SK-N-SH treated with all-trans-retinoic acid at 6 μM for 48 hours (cell line): ENCODE measurements at regions not wholly inside any gene's neighbourhood (a gene's known extent, or its start where the extent isn't known, plus 50 kb on each side); places are given as distances from the start of the nearest gene placed in this dataset.

Source experiments
- ATAC-seq: fragments of 200-7000 bp; cut with Tn5 transposase; 3 replicates; pipeline ENCODE4 v1.9.1; 2020; ENCODE audit warnings: mild to moderate bottlenecking, moderate library complexity
- CSDC2 ChIP-seq: fragments of 250-450 bp; sonication (Bioruptor Pico); IDR thresholded peaks from 2 replicates; pipeline ENCODE4 v1.5.0; 2020; ENCODE audit warnings: mild to moderate bottlenecking, moderate library complexity
- GLIS3 ChIP-seq: fragments of 250-450 bp; sonication (Bioruptor Pico); IDR thresholded peaks from 2 replicates; pipeline ENCODE4 v1.5.0; 2020; ENCODE audit warnings: mild to moderate bottlenecking, moderate library complexity
- ISL1 ChIP-seq: fragments of 250-450 bp; sonication (Bioruptor Pico); IDR thresholded peaks from 2 replicates; pipeline ENCODE4 v2.1.2; 2022; ENCODE audit warnings: mild to moderate bottlenecking, moderate library complexity
- OSR1 ChIP-seq: fragments of 250-450 bp; sonication (Bioruptor Pico); IDR thresholded peaks from 2 replicates; pipeline ENCODE4 v1.8.0; 2022; ENCODE audit warnings: moderate library complexity, mild to moderate bottlenecking, inconsistent platforms
- PATZ1 ChIP-seq: fragments of 250-450 bp; sonication (Bioruptor Pico); IDR thresholded peaks from 2 replicates; pipeline ENCODE4 v1.8.0; 2020; ENCODE audit warnings: mild to moderate bottlenecking, moderate library complexity, borderline replicate concordance
- POU6F1 ChIP-seq: fragments of 250-450 bp; sonication (Bioruptor Pico); IDR thresholded peaks from 2 replicates; pipeline ENCODE4 v1.8.0; 2021; ENCODE audit warnings: low read depth, mild to moderate bottlenecking, moderate library complexity, borderline replicate concordance
- RARB ChIP-seq: fragments of 250-450 bp; sonication (Bioruptor Pico); IDR thresholded peaks from 2 replicates; pipeline ENCODE4 v1.8.0; 2021; ENCODE audit warnings: mild to moderate bottlenecking, moderate library complexity
- SNAI2 ChIP-seq: fragments of 250-450 bp; sonication (Bioruptor Pico); IDR thresholded peaks from 2 replicates; pipeline ENCODE4 v1.5.0; 2020; ENCODE audit warnings: mild to moderate bottlenecking, moderate library complexity
- TCF4 ChIP-seq: fragments of 250-450 bp; sonication (Bioruptor Pico); IDR thresholded peaks from 2 replicates; pipeline ENCODE4 v1.8.0; 2021; ENCODE audit warnings: mild to moderate bottlenecking, moderate library complexity, borderline replicate concordance
- TOX ChIP-seq: fragments of 250-450 bp; sonication (Bioruptor Pico); IDR thresholded peaks from 2 replicates; pipeline ENCODE4 v1.8.0; 2021; ENCODE audit warnings: mild to moderate bottlenecking, moderate library complexity, borderline replicate concordance
- TSHZ2 ChIP-seq: fragments of 250-450 bp; sonication (Bioruptor Pico); IDR thresholded peaks from 2 replicates; pipeline ENCODE4 v1.5.0; 2020; ENCODE audit warnings: mild to moderate bottlenecking, moderate library complexity
- ZC3H10 ChIP-seq: fragments of 250-450 bp; sonication (Bioruptor Pico); IDR thresholded peaks from 2 replicates; pipeline ENCODE4 v1.5.1; 2021; ENCODE audit warnings: mild to moderate bottlenecking, moderate library complexity
- ZFP30 ChIP-seq: fragments of 450-650 bp; formaldehyde crosslinking; IDR thresholded peaks from 2 replicates; pipeline ENCODE4 v1.5.0; 2022; ENCODE audit warnings: mild to moderate bottlenecking, moderate library complexity
- ZNF565 ChIP-seq: fragments of 450-650 bp; formaldehyde crosslinking; conservative IDR thresholded peaks from 2 replicates; pipeline ENCODE4 v1.5.0; 2020; ENCODE audit warnings: low read depth, mild to moderate bottlenecking, moderate library complexity
- ZNF70 ChIP-seq: fragments of 450-650 bp; formaldehyde crosslinking; IDR thresholded peaks from 2 replicates; pipeline ENCODE4 v1.5.0; 2020; ENCODE audit warnings: mild to moderate bottlenecking, moderate library complexity
- TF ChIP-seq, protein P1 (sequence below): fragments of 250-450 bp; sonication (Bioruptor Pico); IDR thresholded peaks from 2 replicates; pipeline ENCODE4 v1.5.1; 2020; ENCODE audit warnings: low read depth, mild to moderate bottlenecking, moderate library complexity
- TF ChIP-seq, protein P2 (sequence below): fragments of 250-450 bp; sonication (Bioruptor Pico); IDR thresholded peaks from 2 replicates; pipeline ENCODE4 v1.5.1; 2021; ENCODE audit warnings: mild to moderate bottlenecking, moderate library complexity

- no peak for ATAC-seq
- TF ChIP-seq ISL1 (CRISPR knock-in tag) (no peak), ZC3H10 (CRISPR knock-in tag) (no peak), TOX (no peak), ZFP30 (CRISPR knock-in tag) (no peak), SNAI2 (CRISPR knock-in tag) (no peak), OSR1 (CRISPR knock-in tag) (no peak), RARB (CRISPR knock-in tag) (no peak), POU6F1 (CRISPR knock-in tag) (no peak), TCF4 (CRISPR knock-in tag) (no peak), GLIS3 (CRISPR knock-in tag) (no peak), ZNF565 (CRISPR knock-in tag) (no peak)
- TF ChIP-seq, protein P1, sequence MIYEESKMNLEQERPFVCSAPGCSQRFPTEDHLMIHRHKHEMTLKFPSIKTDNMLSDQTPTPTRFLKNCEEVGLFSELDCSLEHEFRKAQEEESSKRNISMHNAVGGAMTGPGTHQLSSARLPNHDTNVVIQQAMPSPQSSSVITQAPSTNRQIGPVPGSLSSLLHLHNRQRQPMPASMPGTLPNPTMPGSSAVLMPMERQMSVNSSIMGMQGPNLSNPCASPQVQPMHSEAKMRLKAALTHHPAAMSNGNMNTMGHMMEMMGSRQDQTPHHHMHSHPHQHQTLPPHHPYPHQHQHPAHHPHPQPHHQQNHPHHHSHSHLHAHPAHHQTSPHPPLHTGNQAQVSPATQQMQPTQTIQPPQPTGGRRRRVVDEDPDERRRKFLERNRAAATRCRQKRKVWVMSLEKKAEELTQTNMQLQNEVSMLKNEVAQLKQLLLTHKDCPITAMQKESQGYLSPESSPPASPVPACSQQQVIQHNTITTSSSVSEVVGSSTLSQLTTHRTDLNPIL (CRISPR knock-in tag): no peak
- TF ChIP-seq, protein P2, sequence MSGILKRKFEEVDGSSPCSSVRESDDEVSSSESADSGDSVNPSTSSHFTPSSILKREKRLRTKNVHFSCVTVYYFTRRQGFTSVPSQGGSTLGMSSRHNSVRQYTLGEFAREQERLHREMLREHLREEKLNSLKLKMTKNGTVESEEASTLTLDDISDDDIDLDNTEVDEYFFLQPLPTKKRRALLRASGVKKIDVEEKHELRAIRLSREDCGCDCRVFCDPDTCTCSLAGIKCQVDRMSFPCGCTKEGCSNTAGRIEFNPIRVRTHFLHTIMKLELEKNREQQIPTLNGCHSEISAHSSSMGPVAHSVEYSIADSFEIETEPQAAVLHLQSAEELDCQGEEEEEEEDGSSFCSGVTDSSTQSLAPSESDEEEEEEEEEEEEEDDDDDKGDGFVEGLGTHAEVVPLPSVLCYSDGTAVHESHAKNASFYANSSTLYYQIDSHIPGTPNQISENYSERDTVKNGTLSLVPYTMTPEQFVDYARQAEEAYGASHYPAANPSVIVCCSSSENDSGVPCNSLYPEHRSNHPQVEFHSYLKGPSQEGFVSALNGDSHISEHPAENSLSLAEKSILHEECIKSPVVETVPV (CRISPR knock-in tag): no peak
These were observed 841.5 kb downstream of the DTWD2 start for GRCh38 chr5:118146824-118147223.

DNA sequence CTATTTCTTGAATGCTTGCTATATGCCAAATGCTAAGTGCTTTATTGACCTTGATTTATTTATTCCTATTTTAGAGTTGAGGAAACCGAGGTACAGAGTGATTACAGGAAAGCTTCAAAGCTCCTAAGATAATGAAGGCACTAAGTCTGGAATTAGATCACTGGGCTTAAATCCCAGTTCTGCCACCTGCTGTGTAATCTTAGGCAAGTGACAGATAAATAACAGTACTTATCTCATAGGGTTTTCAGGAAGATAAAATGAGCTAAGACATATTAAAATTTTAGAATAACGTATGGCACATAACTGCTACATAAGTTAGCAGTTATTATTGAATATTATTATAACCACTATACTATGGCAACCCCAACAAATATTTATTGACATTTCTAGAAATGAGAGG, 843.8 kb downstream of the DTWD2 start:
- TF ChIP-seq, protein P2 (CRISPR knock-in tag): no peak
- TF ChIP-seq PATZ1 (no peak), TSHZ2 (CRISPR knock-in tag) (no peak)
- ATAC-seq: no peak

- no peak for TF ChIP-seq TCF4 (CRISPR knock-in tag)
- TF ChIP-seq, protein P2 (CRISPR knock-in tag): no peak
- no peak for TF ChIP-seq SNAI2 (CRISPR knock-in tag)
- no peak for TF ChIP-seq CSDC2 (CRISPR knock-in tag)
- TF ChIP-seq ZNF70 (CRISPR knock-in tag): no peak
- no peak for TF ChIP-seq PATZ1
- ATAC-seq: no peak
These were observed 849.0 kb downstream of the DTWD2 start for GRCh38 chr5:118139361-118139760.
